Uterus (tissue), 3 donors: ENCODE measurements at regions not wholly inside any gene's neighbourhood (a gene's known extent, or its start where the extent isn't known, plus 50 kb on each side); places are given as distances from the start of the nearest gene placed in this dataset.
A peak's percentile ranks its signal among the peaks of the same experiment; 100 is the strongest.

Experiments
- DNase-seq, 2 donors: peaks; one replicate each; pipeline ENCODE4 v3.0.0-alpha.2; 2019 to 2020
- H3K27ac ChIP-seq, 2 donors: fragments of 200-600 bp; sonication (generic); 1 replicate in 1 of 2; 2 replicates in 1 of 2; pipeline ENCODE4 v1.5.1; 2016 to 2018
- H3K27me3 ChIP-seq, 2 donors: fragments of 200-600 bp; sonication (generic); one replicate each; pipeline ENCODE4 v1.5.1; 2018 to 2019; ENCODE audit warnings: control low read depth in 1 of 2
- H3K36me3 ChIP-seq, 2 donors: fragments of 200-600 bp; sonication (generic); one replicate each; pipeline ENCODE4 v1.5.1; 2019; ENCODE audit warnings: control low read depth in 1 of 2
- H3K4me1 ChIP-seq, 2 donors: fragments of 200-600 bp; sonication (generic); one replicate each; pipeline ENCODE4 v1.5.1; 2018 to 2019; ENCODE audit warnings: control low read depth in 1 of 2
- H3K4me3 ChIP-seq, 2 donors: fragments of 200-600 bp; sonication (generic); 1 replicate in 1 of 2; 2 replicates in 1 of 2; pipeline ENCODE4 v1.5.1; 2018 to 2019; ENCODE audit warnings: mild to moderate bottlenecking in 1 of 2
- H3K9me3 ChIP-seq, 2 donors: fragments of 200-600 bp; sonication (generic); one replicate each; pipeline ENCODE4 v1.5.1; 2019; ENCODE audit warnings: control low read depth in 1 of 2
- POLR2A ChIP-seq, 2 donors: fragments of 450-650 bp; IDR thresholded peaks; one replicate each; pipeline ENCODE4 v1.6.1; 2016; ENCODE audit warnings: antibody characterized with exemption in 2 of 2, mild to moderate bottlenecking in 1 of 2, moderate library complexity in 1 of 2
- intact Hi-C: fragments of 100-400 bp; cut with DNase I; formaldehyde crosslinking; loops from one replicate; pipeline ENCODE4 v1.15.1; 2023; ENCODE audit warnings: low total_unique reads
- TF ChIP-seq, protein P1 (sequence below), 4 experiments: fragments of 200-600 bp in 2 of 4; fragments of 450-650 bp in 2 of 4; sonication (generic) in 2 of 4; IDR thresholded peaks; one replicate each; pipeline ENCODE4 v1.5.1; 2016 to 2019; ENCODE audit warnings: antibody characterized with exemption in 4 of 4, mild to moderate bottlenecking in 2 of 4, moderate library complexity in 1 of 4
- donor health status: DM: yes; HTN: yes; CAD: no.

DNA sequence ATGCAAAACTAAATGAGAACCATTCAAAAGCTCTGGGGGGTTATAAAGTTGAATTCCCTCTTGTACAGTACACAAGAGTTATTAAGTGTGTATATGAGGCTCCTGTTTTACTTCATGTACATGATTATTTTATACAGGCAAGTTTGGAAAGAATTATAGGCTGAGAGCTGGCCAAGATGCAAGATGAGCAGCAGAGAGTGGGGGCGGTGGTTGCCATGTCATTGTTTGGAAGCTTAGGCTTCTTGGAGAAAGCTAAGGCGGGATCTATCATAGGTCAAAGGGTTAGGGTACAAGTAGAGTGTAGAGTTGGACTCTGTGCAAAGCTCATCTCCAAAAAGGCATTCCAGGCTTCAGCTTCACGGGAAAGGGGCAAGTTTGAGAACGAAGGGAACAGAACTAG, 297.1 kb upstream of the TBX3 start:
- intact Hi-C loops, result no loop called here
- H3K4me1 ChIP-seq, result no peaks in the 10 kb centered on the region
- TF ChIP-seq, protein P1, sequence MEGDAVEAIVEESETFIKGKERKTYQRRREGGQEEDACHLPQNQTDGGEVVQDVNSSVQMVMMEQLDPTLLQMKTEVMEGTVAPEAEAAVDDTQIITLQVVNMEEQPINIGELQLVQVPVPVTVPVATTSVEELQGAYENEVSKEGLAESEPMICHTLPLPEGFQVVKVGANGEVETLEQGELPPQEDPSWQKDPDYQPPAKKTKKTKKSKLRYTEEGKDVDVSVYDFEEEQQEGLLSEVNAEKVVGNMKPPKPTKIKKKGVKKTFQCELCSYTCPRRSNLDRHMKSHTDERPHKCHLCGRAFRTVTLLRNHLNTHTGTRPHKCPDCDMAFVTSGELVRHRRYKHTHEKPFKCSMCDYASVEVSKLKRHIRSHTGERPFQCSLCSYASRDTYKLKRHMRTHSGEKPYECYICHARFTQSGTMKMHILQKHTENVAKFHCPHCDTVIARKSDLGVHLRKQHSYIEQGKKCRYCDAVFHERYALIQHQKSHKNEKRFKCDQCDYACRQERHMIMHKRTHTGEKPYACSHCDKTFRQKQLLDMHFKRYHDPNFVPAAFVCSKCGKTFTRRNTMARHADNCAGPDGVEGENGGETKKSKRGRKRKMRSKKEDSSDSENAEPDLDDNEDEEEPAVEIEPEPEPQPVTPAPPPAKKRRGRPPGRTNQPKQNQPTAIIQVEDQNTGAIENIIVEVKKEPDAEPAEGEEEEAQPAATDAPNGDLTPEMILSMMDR (IDR thresholded peaks at IDR 0.05), result no peak
- no peak for TF ChIP-seq POLR2A (IDR thresholded peaks at IDR 0.05)
- no peak overlapping the region for H3K4me3 ChIP-seq
- no peaks in the 10 kb centered on the region for H3K9me3 ChIP-seq
- no peaks in the 10 kb centered on the region for H3K36me3 ChIP-seq
- H3K27ac ChIP-seq, result no peak overlapping the region
- no peaks in the 10 kb centered on the region for H3K27me3 ChIP-seq
- DNase-seq, result no peak

DNA sequence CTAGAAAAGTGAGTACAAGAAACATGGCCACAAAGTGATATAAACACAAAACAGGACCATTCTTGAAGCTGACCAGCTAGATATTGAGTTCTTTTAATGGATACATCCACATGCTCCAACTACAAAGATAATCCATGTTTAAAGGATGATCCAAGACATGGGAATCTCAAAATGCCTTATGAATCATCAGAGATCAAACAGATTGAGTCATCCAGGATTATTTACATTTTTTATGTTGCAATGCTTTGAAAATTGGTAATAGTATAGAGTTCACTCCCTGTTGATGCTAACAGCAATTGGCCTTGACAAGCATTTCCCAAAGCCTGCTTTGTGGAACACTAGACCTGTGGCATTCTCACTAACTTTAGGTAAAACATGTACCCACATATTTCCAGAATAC, 293.0 kb upstream of the TBX3 start:
- DNase-seq, result no peak
- Histone ChIP-seq H3K27ac (no peak overlapping the region), H3K9me3 (no peaks in the 10 kb centered on the region), H3K36me3 (no peaks in the 10 kb centered on the region), H3K27me3 (no peaks in the 10 kb centered on the region), H3K4me1 (no peaks in the 10 kb centered on the region), H3K4me3 (no peak overlapping the region)
- no peak for TF ChIP-seq POLR2A (IDR thresholded peaks at IDR 0.05)
- TF ChIP-seq, protein P1 (IDR thresholded peaks at IDR 0.05), result no peak
- intact Hi-C loops, result no loop called here

DNA sequence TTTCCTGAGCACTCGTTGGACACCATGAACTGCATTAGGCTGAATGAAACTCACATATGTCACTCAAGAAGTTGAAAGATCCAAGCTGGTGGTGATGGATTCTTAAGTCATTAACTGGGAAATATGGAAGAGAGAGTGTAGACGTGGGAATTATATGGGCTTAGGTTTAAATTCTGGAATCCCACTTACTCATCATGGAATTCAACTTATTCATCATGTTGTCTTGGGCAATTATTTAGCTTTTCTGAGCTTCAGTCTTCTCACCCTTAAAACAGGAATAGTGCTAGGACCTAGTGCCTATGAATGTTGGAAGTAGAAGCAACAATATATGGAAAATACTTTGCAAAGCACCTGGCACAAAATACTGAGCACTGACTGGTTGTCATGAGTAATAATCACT, 292.4 kb upstream of the TBX3 start:
- Histone ChIP-seq H3K4me3 (no peak overlapping the region), H3K27me3 (no peaks in the 10 kb centered on the region), H3K27ac (no peak overlapping the region), H3K36me3 (no peaks in the 10 kb centered on the region), H3K9me3 (no peaks in the 10 kb centered on the region), H3K4me1 (no peaks in the 10 kb centered on the region)
- DNase-seq, result no peak
- intact Hi-C loops, result no loop called here
- TF ChIP-seq, protein P1 (IDR thresholded peaks at IDR 0.05), result no peak
- TF ChIP-seq POLR2A (IDR thresholded peaks at IDR 0.05), result no peak

DNA sequence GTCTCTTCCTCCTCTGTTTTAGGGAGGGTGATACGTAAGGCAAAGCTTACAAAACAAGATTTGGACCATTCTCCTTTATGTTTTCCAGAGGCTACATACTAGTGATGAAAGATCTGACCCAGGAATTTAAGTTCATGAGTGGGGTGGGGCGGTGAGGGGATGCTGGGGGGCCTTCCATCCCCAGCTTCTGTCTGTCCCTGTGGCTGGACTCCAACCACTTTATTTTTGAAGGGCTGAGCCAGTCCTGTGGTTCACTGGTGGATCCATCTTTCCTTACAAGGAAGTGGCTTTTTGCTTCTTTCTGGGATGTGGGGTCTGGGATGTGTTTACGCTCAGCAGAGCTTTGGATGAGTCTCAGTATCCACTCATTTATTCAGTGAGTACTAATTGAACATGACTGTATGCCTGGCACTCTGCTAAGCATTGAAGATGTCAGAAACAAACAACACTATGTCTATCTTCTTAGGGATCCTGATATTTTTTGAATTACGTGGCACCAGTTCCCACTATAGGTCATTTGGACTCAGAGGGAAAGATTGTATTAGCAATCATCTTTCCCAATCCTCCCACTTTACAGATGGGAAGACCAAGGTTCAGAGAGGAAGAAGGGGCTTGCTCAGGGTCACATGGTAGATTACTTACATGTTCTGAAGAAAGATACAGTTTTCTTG, 291.8 kb upstream of the TBX3 start:
- Histone ChIP-seq H3K27me3 (no peaks in the 10 kb centered on the region), H3K4me3 (no peak overlapping the region), H3K27ac (no peak overlapping the region), H3K36me3 (no peaks in the 10 kb centered on the region), H3K4me1 (no peaks in the 10 kb centered on the region), H3K9me3 (no peaks in the 10 kb centered on the region)
- TF ChIP-seq, protein P1 (IDR thresholded peaks at IDR 0.05), result no peak
- TF ChIP-seq POLR2A (IDR thresholded peaks at IDR 0.05), result no peak
- intact Hi-C loops, result no loop called here
- DNase-seq, result peak; percentile 36 to 63

DNA sequence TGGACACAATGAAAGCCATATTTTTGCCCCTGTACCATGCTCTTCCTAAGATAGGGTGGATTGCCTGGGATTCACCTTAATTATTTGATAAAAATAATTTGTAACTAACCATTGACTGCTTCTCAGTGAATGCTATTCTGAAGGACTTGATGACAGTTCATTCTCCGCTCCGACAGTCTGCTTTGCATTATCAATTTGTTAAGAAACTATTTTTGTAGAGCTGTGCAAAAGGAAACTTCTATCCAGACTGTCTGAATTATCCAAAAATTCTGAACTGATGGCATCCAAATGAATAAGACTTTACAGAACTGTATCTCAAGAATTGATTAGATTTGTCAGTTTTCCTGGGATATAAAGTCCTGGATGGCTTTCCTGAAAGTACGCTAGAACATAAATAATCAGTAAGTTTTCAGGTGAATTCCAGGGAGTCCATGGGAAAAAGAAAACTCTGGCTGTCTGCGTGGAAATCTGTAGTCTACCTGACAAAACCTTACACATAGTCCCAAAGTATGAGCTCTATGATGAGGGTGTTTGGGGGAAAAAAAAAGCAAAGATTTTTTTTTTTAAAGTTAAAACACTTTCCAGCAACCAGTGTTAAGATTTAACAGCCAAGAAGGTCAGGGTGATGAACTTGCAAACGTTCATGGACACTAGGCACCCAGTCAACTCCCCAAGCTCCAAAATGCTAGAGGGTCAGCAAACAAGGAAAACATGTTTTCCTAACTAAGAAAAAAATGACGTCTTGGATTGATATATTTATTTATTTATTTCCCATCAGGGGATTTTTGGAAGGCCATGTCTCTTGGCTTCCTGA, 291.1 kb upstream of the TBX3 start:
- Histone ChIP-seq H3K36me3 (no peaks in the 10 kb centered on the region), H3K4me3 (no peak overlapping the region), H3K27me3 (no peaks in the 10 kb centered on the region), H3K9me3 (no peaks in the 10 kb centered on the region), H3K27ac (no peak overlapping the region), H3K4me1 (no peaks in the 10 kb centered on the region)
- peak in 1 of 2 donors; percentile 20 for DNase-seq
- TF ChIP-seq, protein P1 (IDR thresholded peaks at IDR 0.05), result no peak
- no peak for TF ChIP-seq POLR2A (IDR thresholded peaks at IDR 0.05)
- intact Hi-C loops, result no loop called here
